NB4 (cell line): ENCODE measurements at regions not wholly inside any gene's neighbourhood (a gene's known extent, or its start where the extent isn't known, plus 50 kb on each side); places are given as distances from the start of the nearest gene placed in this dataset.

Experiments
- TF ChIP-seq, protein P1 (sequence below): IDR thresholded peaks from one replicate; pipeline ENCODE4 v1.5.1; 2012; ENCODE audit warnings: low read depth, low read length
- TF ChIP-seq, protein P2 (sequence below): IDR thresholded peaks from 2 replicates; pipeline ENCODE4 v1.6.1; 2011; ENCODE audit warnings: low read depth, low read length

DNA sequence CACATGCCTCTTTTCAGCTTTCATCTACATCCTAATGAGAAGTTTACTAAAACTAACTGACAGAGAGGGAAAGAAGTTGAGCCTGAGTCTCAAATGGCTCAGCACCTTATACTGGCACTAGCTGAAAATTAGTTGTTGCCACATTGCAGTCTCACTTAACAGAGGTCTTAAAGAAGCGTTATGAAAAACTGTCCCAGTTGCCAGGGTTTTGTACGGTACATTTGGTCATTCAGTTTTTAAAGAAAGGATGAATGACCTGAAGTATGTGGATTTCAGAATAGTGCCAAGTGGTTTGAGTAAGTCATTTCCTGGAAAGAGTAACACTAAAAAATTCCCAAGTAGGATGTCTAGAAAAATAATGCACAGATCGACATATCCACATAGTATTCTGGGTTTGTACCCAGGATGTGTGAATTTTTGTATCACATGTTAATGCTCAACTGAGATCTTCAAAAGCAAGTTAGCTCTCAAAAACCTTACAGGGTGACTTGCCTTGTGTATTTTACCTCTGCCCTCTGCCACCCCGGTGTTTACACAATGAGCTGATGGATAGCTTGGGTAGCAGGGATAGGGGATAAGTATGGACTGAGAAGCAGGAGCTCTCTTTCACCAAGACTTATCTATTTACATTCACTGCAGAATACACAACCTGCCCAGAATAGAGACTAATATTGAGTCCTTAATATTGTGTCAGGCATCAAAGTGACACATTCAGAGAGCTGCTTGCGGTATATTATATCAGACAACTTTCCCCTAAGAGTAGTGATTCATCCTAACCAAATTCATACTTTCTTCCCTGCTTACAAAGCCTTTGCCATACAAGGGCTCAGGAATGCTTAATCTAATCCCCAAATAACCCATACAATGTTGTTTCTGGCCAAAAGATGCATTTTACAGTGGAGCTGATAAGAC is 1075.7 kb upstream of the PABPC4L start:
- TF ChIP-seq, protein P1, sequence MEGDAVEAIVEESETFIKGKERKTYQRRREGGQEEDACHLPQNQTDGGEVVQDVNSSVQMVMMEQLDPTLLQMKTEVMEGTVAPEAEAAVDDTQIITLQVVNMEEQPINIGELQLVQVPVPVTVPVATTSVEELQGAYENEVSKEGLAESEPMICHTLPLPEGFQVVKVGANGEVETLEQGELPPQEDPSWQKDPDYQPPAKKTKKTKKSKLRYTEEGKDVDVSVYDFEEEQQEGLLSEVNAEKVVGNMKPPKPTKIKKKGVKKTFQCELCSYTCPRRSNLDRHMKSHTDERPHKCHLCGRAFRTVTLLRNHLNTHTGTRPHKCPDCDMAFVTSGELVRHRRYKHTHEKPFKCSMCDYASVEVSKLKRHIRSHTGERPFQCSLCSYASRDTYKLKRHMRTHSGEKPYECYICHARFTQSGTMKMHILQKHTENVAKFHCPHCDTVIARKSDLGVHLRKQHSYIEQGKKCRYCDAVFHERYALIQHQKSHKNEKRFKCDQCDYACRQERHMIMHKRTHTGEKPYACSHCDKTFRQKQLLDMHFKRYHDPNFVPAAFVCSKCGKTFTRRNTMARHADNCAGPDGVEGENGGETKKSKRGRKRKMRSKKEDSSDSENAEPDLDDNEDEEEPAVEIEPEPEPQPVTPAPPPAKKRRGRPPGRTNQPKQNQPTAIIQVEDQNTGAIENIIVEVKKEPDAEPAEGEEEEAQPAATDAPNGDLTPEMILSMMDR, result no peak
- TF ChIP-seq, protein P2, sequence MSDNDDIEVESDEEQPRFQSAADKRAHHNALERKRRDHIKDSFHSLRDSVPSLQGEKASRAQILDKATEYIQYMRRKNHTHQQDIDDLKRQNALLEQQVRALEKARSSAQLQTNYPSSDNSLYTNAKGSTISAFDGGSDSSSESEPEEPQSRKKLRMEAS, result no peak
